ENCODE measurements at regions not wholly inside any gene's neighbourhood (a gene's known extent, or its start where the extent isn't known, plus 50 kb on each side); places are given as distances from the start of the nearest gene placed in this dataset.

DNA sequence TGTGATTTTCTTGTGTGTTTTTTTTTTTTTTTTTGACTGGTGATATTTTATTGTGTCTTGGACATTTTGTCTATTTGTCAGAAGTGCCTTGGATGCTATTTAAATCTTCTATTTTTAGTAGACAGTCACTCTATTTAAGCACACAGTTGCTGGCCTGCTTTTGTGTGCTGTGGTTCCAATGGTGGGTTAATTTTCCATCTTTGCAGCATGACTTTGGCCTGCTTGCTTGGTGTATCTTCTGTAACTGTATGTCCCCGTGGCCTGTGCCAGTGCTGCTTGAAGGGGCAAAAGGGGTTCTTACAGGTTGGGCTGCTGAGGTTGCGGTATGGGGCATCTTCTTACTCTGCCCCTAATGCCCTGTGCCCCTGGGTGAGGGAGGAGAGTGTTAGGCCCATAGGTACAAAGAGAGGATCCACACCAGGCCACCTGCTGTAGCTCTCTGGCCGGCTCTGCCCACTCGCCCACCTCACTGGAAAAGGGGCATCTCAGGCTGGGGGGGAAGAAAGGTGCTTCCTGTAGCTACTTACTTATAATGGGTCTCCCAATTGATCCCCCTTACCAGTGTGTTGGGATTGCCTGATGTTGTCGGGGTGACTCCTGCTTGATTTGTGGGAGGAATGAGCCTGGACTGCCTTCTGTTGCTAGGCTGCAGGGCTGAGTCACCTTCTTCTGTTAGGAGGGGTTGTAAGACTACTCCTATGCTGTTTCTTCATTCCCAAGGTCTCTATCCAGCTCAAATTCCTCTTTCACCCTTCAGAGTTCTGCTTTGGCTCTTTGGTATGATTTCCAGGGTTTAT lies 490.0 kb upstream of the HS6ST1 start:
- intact Hi-C loops (cut with micrococcal nuclease): no loop called here
- H3K9me3 ChIP-seq (ENCODE audit: low read length): no peaks in the 10 kb centered on the region
- H3K4me2 ChIP-seq (ENCODE audit: low read length): no peak overlapping the region
- H3K9me2 ChIP-seq (replicated peaks; ENCODE audit: low read length): no peaks in the 10 kb centered on the region
- H3K79me2 ChIP-seq (ENCODE audit: low read length): no peaks in the 10 kb centered on the region
- H3K36me3 ChIP-seq (ENCODE audit: low read depth, low read length): no peaks in the 10 kb centered on the region
- no TSS peak for BruUV-seq (replicated peaks)
- CTCF ChIA-PET: no interaction called here
- H2AFZ ChIP-seq (ENCODE audit: low read length): no peak overlapping the region
- no peak overlapping the region for H3K27ac ChIP-seq (ENCODE audit: low read length)
- no peak overlapping the region for H3K4me3 ChIP-seq (ENCODE audit: low read length)
- TF ChIP-seq EZH2 (IDR thresholded peaks at IDR 0.05; ENCODE audit: low read length, unreplicated experiment): no peak
- TF ChIP-seq, protein P1, sequence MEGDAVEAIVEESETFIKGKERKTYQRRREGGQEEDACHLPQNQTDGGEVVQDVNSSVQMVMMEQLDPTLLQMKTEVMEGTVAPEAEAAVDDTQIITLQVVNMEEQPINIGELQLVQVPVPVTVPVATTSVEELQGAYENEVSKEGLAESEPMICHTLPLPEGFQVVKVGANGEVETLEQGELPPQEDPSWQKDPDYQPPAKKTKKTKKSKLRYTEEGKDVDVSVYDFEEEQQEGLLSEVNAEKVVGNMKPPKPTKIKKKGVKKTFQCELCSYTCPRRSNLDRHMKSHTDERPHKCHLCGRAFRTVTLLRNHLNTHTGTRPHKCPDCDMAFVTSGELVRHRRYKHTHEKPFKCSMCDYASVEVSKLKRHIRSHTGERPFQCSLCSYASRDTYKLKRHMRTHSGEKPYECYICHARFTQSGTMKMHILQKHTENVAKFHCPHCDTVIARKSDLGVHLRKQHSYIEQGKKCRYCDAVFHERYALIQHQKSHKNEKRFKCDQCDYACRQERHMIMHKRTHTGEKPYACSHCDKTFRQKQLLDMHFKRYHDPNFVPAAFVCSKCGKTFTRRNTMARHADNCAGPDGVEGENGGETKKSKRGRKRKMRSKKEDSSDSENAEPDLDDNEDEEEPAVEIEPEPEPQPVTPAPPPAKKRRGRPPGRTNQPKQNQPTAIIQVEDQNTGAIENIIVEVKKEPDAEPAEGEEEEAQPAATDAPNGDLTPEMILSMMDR (conservative IDR thresholded peaks at IDR 0.05; ENCODE audit: low read depth, low read length): no peak
- TF ChIP-seq EZH2phosphoT487 (IDR thresholded peaks at IDR 0.05; ENCODE audit: borderline replicate concordance, low read length): no peak
- H3K4me1 ChIP-seq (ENCODE audit: insufficient read depth, low read length): no peaks in the 10 kb centered on the region
- H3F3A ChIP-seq (ENCODE audit: low read length, unreplicated experiment): no peaks in the 10 kb centered on the region
- POLR2A ChIA-PET (ENCODE audit: unreplicated experiment): no interaction called here
- no peak for ATAC-seq
- no peaks in the 10 kb centered on the region for H3K27me3 ChIP-seq (ENCODE audit: low read length)
- DNase-seq: no peak
- no peaks in the 10 kb centered on the region for H4K20me1 ChIP-seq (ENCODE audit: low read length)
- H3K9ac ChIP-seq (ENCODE audit: low read length): no peak overlapping the region

DNA sequence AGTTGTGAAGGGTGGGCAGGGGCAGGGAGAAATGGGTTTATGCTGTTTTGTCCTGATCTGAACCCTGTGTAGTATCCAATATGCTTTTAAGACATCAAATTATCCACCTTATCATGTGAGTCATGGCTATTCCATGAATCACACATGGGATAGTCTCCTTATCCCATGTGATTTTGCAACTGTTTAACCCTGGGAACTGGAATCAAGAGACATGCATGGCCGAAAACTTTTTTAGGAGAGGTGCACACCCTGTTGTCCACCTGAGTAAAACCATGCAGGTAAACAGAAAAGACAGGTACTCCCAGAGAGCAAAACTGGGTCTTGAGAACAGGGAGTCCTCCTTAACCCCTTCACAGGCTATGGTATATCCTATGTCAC lies 490.6 kb upstream of the HS6ST1 start:
- no peaks in the 10 kb centered on the region for H3K9me3 ChIP-seq (ENCODE audit: low read length)
- no peak for TF ChIP-seq EZH2phosphoT487 (IDR thresholded peaks at IDR 0.05; ENCODE audit: borderline replicate concordance, low read length)
- TF ChIP-seq EZH2 (IDR thresholded peaks at IDR 0.05; ENCODE audit: low read length, unreplicated experiment): no peak
- TF ChIP-seq, protein P1 (conservative IDR thresholded peaks at IDR 0.05; ENCODE audit: low read depth, low read length): no peak
- intact Hi-C loops (cut with micrococcal nuclease): no loop called here
- ChIA-PET POLR2A (ENCODE audit: unreplicated experiment) (no interaction called here), CTCF (no interaction called here)
- H3K9ac ChIP-seq (ENCODE audit: low read length): no peak overlapping the region
- H2AFZ ChIP-seq (ENCODE audit: low read length): no peak overlapping the region
- no peak overlapping the region for H3K4me2 ChIP-seq (ENCODE audit: low read length)
- no peaks in the 10 kb centered on the region for H3K27me3 ChIP-seq (ENCODE audit: low read length)
- no peak overlapping the region for H3K4me3 ChIP-seq (ENCODE audit: low read length)
- H3F3A ChIP-seq (ENCODE audit: low read length, unreplicated experiment): no peaks in the 10 kb centered on the region
- H3K4me1 ChIP-seq (ENCODE audit: insufficient read depth, low read length): no peaks in the 10 kb centered on the region
- no peaks in the 10 kb centered on the region for H3K9me2 ChIP-seq (replicated peaks; ENCODE audit: low read length)
- no peaks in the 10 kb centered on the region for H4K20me1 ChIP-seq (ENCODE audit: low read length)
- H3K27ac ChIP-seq (ENCODE audit: low read length): no peak overlapping the region
- BruUV-seq (replicated peaks): no TSS peak
- no peak for ATAC-seq
- H3K36me3 ChIP-seq (ENCODE audit: low read depth, low read length): no peaks in the 10 kb centered on the region
- DNase-seq: no peak
- H3K79me2 ChIP-seq (ENCODE audit: low read length): no peaks in the 10 kb centered on the region

DNA sequence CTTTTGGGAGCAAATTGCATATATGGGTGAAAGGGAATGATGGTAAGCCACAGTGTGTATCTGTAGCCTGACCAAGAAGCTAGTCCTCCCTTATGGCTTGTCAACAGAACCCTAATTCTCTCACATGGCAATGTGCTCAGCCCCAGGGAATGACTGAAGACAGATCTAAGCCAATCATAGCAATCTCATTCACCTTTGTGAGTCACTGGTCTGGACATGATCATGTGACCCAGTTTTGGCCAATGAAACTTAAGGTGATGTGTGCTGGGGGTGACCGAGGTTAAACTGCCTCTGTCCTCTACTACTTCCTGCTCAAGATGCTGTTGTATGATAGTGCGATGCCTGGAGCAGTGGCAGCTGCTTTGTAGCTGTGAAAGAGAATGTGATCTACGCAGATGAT lies 491.2 kb upstream of the HS6ST1 start:
- Histone ChIP-seq H3K27ac (ENCODE audit: low read length) (no peak overlapping the region), H3K4me1 (ENCODE audit: insufficient read depth, low read length) (no peaks in the 10 kb centered on the region), H3K27me3 (ENCODE audit: low read length) (no peaks in the 10 kb centered on the region), H3K9me3 (ENCODE audit: low read length) (no peaks in the 10 kb centered on the region), H3K9ac (ENCODE audit: low read length) (no peak overlapping the region), H3K9me2 (replicated peaks; ENCODE audit: low read length) (no peaks in the 10 kb centered on the region), H3K79me2 (ENCODE audit: low read length) (no peaks in the 10 kb centered on the region), H3K36me3 (ENCODE audit: low read depth, low read length) (no peaks in the 10 kb centered on the region), H3F3A (ENCODE audit: low read length, unreplicated experiment) (no peaks in the 10 kb centered on the region), H3K4me2 (ENCODE audit: low read length) (no peak overlapping the region), H3K4me3 (ENCODE audit: low read length) (no peak overlapping the region), H2AFZ (ENCODE audit: low read length) (no peak overlapping the region), H4K20me1 (ENCODE audit: low read length) (no peaks in the 10 kb centered on the region)
- CTCF ChIA-PET: no interaction called here
- TF ChIP-seq EZH2phosphoT487 (IDR thresholded peaks at IDR 0.05; ENCODE audit: borderline replicate concordance, low read length): no peak
- TF ChIP-seq, protein P1 (conservative IDR thresholded peaks at IDR 0.05; ENCODE audit: low read depth, low read length): no peak
- TF ChIP-seq EZH2 (IDR thresholded peaks at IDR 0.05; ENCODE audit: low read length, unreplicated experiment): no peak
- ATAC-seq (no peak), DNase-seq (no peak)
- intact Hi-C loops (cut with micrococcal nuclease): no loop called here
- BruUV-seq (replicated peaks): no TSS peak
- POLR2A ChIA-PET (ENCODE audit: unreplicated experiment): no interaction called here
